HEK293T (cell line): ENCODE measurements at regions not wholly inside any gene's neighbourhood (a gene's known extent, or its start where the extent isn't known, plus 50 kb on each side); places are given as distances from the start of the nearest gene placed in this dataset.
"Not testable (repeated sequence)": the region's sequence is repeated elsewhere in the genome, so short reads cannot be mapped to it uniquely, and the experiment has no call there.

Experiments used
- CTCF ChIA-PET: fragments of 350-600 bp; formaldehyde crosslinking; extraction: SDS; loops from one replicate; lab custom pipeline; 2021; ENCODE audit warnings: antibody characterized with exemption, inconsistent platforms; lab: Yijun Ruan, JAX
- POLR2A ChIA-PET: fragments of 350-600 bp; formaldehyde crosslinking; extraction: SDS; loops from one replicate; lab custom pipeline; 2020; ENCODE audit warnings: antibody characterized with exemption, inconsistent platforms; lab: Yijun Ruan, JAX
- DNase-seq: peaks from one replicate; pipeline ENCODE4 v3.0.0; 2012; ENCODE audit warnings: mixed read lengths; ENCODE audit errors: extremely low spot score
- ARNT ChIP-seq: fragments of 450-650 bp; IDR thresholded peaks from 2 replicates; pipeline ENCODE4 v1.6.1; 2017; ENCODE audit warnings: mild to moderate bottlenecking
- BHLHE40 ChIP-seq: fragments of 450-650 bp; IDR thresholded peaks from 2 replicates; pipeline ENCODE4 v1.6.1; 2016; ENCODE audit warnings: mild to moderate bottlenecking, moderate library complexity, borderline replicate concordance
- CTBP1 ChIP-seq: fragments of 450-650 bp; IDR thresholded peaks from 2 replicates; pipeline ENCODE4 v1.6.1; 2016; ENCODE audit warnings: borderline replicate concordance
- ELF4 ChIP-seq: fragments of 450-650 bp; IDR thresholded peaks from 2 replicates; pipeline ENCODE4 v1.6.1; 2017; ENCODE audit warnings: antibody characterized with exemption
- FOXA1 ChIP-seq: fragments of 450-650 bp; IDR thresholded peaks from 2 replicates; pipeline ENCODE4 v1.6.1; 2016; ENCODE audit warnings: mild to moderate bottlenecking
- FOXK2 ChIP-seq: fragments of 450-650 bp; IDR thresholded peaks from 2 replicates; pipeline ENCODE4 v1.6.1; 2016; ENCODE audit warnings: mild to moderate bottlenecking
- FOXM1 ChIP-seq: fragments of 450-650 bp; IDR thresholded peaks from 2 replicates; pipeline ENCODE4 v1.6.1; 2017; ENCODE audit warnings: mild to moderate bottlenecking, borderline replicate concordance
- HDGF ChIP-seq: fragments of 450-650 bp; IDR thresholded peaks from 2 replicates; pipeline ENCODE4 v1.6.1; 2017; ENCODE audit warnings: antibody characterized with exemption, borderline replicate concordance
- L3MBTL2 ChIP-seq: fragments of 450-650 bp; conservative IDR thresholded peaks from 2 replicates; pipeline ENCODE4 v1.6.1; 2016; ENCODE audit warnings: mild to moderate bottlenecking
- LEF1 ChIP-seq: fragments of 450-650 bp; IDR thresholded peaks from 2 replicates; pipeline ENCODE4 v1.6.1; 2017; ENCODE audit warnings: mild to moderate bottlenecking, borderline replicate concordance
- NFRKB ChIP-seq: fragments of 450-650 bp; IDR thresholded peaks from 2 replicates; pipeline ENCODE4 v1.6.1; 2016; ENCODE audit warnings: mild to moderate bottlenecking, moderate library complexity
- SP1 ChIP-seq: fragments of 450-650 bp; IDR thresholded peaks from 2 replicates; pipeline ENCODE4 v1.6.1; 2017
- SUZ12 ChIP-seq: fragments of 450-650 bp; IDR thresholded peaks from 2 replicates; pipeline ENCODE4 v1.6.1; 2016; ENCODE audit warnings: mild to moderate bottlenecking
- TARDBP ChIP-seq: fragments of 450-650 bp; IDR thresholded peaks from 2 replicates; pipeline ENCODE4 v1.6.1; 2016
- ZNF384 ChIP-seq: fragments of 450-650 bp; IDR thresholded peaks from 2 replicates; pipeline ENCODE4 v1.6.1; 2016
- TF ChIP-seq, protein P1 (sequence below): fragments of 450-650 bp; IDR thresholded peaks from 2 replicates; pipeline ENCODE4 v1.6.1; 2016

DNA sequence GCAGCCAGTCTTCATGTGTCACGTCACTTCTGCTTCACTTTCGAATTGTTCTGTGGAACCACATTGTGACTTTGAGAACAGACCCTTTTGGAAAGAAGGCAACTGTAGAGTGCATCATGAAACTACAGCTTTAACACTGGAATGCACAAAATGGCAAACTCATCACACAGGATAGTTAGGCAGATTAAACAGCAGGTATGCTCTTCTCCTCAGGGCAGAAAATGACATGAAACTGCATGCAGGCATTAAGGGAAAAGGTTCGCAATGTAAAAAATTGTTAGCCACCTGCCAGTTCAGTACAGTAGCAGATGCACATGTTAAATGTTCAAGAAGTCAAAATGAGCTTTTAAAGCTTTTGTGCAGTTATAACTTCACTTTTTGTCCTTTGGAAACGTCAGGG lies 864.6 kb upstream of the IGFBP7 start:
- no peak for DNase-seq
- no peak for TF ChIP-seq FOXK2
- no peak for TF ChIP-seq FOXA1
- no peak for TF ChIP-seq SP1
- no peak for TF ChIP-seq LEF1
- no peak for TF ChIP-seq ELF4
- TF ChIP-seq FOXM1 = no peak
- no peak for TF ChIP-seq HDGF
- TF ChIP-seq ZNF384 = no peak
- no peak for TF ChIP-seq TARDBP
- no peak for TF ChIP-seq L3MBTL2
- no peak for TF ChIP-seq NFRKB
- TF ChIP-seq ARNT = no peak
- TF ChIP-seq BHLHE40 = no peak
- TF ChIP-seq SUZ12 = no peak
- TF ChIP-seq, protein P1, sequence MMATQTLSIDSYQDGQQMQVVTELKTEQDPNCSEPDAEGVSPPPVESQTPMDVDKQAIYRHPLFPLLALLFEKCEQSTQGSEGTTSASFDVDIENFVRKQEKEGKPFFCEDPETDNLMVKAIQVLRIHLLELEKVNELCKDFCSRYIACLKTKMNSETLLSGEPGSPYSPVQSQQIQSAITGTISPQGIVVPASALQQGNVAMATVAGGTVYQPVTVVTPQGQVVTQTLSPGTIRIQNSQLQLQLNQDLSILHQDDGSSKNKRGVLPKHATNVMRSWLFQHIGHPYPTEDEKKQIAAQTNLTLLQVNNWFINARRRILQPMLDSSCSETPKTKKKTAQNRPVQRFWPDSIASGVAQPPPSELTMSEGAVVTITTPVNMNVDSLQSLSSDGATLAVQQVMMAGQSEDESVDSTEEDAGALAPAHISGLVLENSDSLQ = no peak
- TF ChIP-seq CTBP1 = no peak
- ChIA-PET CTCF (no interaction called here), POLR2A (no interaction called here)

DNA sequence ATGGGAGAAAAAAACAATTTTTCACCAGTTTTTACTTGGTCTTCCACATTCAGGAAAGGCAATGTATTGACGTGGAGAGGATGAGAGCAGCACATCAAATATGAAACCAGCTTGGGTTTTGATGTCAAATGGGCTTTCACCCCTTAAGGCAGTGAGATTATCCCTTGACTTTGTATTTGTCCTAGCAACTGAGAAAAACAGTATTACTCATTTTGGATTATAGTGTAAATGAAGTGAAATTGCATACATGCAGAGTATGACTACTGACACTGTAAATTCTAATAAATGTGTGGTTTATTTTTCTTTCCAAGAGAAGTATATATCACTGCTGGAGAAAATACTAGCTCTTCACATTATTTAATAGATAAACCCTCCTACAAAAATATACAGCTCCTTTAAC lies 863.6 kb upstream of the IGFBP7 start:
- no peak for TF ChIP-seq L3MBTL2
- no peak for TF ChIP-seq HDGF
- TF ChIP-seq FOXK2 = no peak
- TF ChIP-seq LEF1 = no peak
- no peak for TF ChIP-seq FOXM1
- TF ChIP-seq ARNT = no peak
- no peak for TF ChIP-seq FOXA1
- TF ChIP-seq BHLHE40 = no peak
- TF ChIP-seq NFRKB = no peak
- no peak for TF ChIP-seq ZNF384
- no peak for TF ChIP-seq SUZ12
- no peak for TF ChIP-seq TARDBP
- no peak for TF ChIP-seq SP1
- TF ChIP-seq, protein P1 = no peak
- TF ChIP-seq CTBP1 = no peak
- no peak for TF ChIP-seq ELF4
- POLR2A ChIA-PET = no interaction called here
- DNase-seq = no peak
- CTCF ChIA-PET = no interaction called here

DNA sequence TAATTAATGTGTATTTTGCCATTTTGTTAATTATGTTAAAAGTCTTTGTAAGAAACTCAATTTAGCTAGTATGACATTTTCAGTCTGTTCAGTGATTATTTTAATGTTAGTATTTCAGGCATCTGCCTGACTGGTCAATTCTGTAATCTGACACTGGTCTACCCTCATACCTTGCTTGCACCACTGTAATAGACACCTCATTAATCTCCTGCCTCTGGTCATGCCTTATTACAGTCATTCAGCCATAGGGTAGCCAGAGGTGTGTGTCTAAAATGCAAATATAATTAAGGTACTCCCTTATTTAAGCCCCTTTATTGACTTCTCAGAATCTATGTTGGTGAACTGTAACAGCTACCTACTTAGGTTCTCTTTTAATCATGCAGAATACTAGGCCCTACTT lies 861.1 kb upstream of the IGFBP7 start:
- POLR2A ChIA-PET = no interaction called here
- TF ChIP-seq HDGF = no peak
- TF ChIP-seq SP1 = no peak
- no peak for TF ChIP-seq FOXK2
- no peak for TF ChIP-seq BHLHE40
- no peak for TF ChIP-seq ZNF384
- no peak for TF ChIP-seq FOXA1
- no peak for TF ChIP-seq CTBP1
- TF ChIP-seq FOXM1 = no peak
- no peak for TF ChIP-seq SUZ12
- TF ChIP-seq L3MBTL2 = no peak
- no peak for TF ChIP-seq ELF4
- TF ChIP-seq, protein P1 = no peak
- no peak for TF ChIP-seq ARNT
- TF ChIP-seq NFRKB = no peak
- CTCF ChIA-PET = interaction anchor here (0.5 kb wide), 1 partner anchor 698 kb away, joined by 3 read pairs; no protein-coding TSS in a partner anchor
- no peak for DNase-seq

DNA sequence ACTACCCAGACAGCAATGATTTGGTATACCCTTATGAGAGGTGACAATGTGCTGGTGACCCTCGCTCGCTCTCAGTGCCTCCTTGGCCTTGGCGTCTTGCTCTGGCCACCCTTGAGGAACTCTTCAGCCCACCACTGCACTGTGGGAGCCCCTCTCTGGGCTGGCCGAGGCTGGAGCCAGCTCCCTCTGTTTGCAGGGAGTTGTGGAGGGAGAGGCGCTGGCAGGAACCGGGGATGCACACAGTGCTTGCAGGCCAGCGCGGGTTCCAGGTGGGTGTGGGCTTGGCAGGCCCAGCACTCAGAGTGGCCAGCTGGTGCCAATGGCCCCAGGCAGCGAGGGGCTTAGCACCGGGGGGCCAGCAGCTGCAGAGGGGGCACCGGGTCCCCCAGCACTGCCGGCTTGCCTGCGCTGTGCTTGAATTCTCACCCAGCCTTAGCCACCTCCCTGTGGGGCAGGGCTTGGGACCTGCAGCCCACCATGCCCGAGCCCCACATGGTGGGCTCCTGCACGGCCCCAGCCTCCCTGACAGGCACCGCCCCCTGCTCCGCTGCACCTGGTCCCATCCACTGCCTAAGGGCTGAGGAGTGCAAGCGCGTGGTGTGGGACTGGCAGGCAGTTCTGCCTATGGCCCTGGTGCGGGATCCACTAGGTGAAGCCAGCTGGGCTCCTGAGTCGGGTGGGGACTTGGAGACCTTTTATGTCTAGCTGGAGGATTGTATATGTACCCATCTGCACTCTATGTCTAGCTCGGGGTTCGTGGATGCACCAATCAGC lies 857.0 kb upstream of the IGFBP7 start:
- POLR2A ChIA-PET = no interaction called here

DNA sequence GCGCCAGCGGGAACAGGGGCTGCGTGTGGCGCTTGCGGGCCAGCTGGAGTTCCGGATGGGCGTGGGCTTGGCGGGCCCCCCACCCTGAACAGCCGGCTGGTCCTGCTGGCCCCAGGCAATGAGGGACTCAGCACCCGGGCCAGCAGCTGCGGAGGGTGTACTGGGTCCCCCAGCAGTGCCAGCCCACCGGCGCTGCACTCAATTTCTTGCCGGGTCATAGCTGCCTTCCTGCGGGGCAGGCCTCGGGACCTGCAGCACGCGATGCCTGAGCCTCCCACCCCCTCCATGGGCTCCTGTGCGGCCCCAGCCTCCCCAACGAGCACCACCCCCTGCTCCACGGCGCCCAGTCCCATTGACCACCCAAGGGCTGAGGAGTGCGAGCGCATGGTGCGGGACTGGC lies 855.2 kb upstream of the IGFBP7 start:
- DNase-seq, POLR2A ChIA-PET, CTCF ChIA-PET: not testable (repeated sequence)

More for the DNA sequence above, 857.0 kb upstream of the IGFBP7 start:
- TF ChIP-seq L3MBTL2 (no peak), SUZ12 (no peak), BHLHE40 (no peak), LEF1 (no peak), SP1 (no peak), CTBP1 (no peak), HDGF (no peak), TARDBP (no peak), FOXK2 (no peak), ZNF384 (no peak), FOXM1 (no peak), ARNT (no peak), ELF4 (no peak), FOXA1 (no peak), NFRKB (no peak)
- TF ChIP-seq, protein P1 = no peak
- DNase-seq = no peak
- CTCF ChIA-PET = no interaction called here
